NCI-H2107 (cell line): ENCODE measurements at regions not wholly inside any gene's neighbourhood (a gene's known extent, or its start where the extent isn't known, plus 50 kb on each side); places are given as distances from the start of the nearest gene placed in this dataset.
"Not testable (repeated sequence)": the region's sequence is repeated elsewhere in the genome, so short reads cannot be mapped to it uniquely, and the experiment has no call there.

ENCODE experiments used
- DNase-seq: peaks from one replicate; lab custom pipeline; 2025; lab: John Stamatoyannopoulos, UW

- DNase-seq, result no peak
These were observed 168.4 kb downstream of the ZIC4 start for GRCh38 chr3:147237991-147238390.

GRCh38 chr3:147231980-147232379 lies 174.4 kb downstream of the ZIC4 start:
- not testable (repeated sequence) for DNase-seq

DNA sequence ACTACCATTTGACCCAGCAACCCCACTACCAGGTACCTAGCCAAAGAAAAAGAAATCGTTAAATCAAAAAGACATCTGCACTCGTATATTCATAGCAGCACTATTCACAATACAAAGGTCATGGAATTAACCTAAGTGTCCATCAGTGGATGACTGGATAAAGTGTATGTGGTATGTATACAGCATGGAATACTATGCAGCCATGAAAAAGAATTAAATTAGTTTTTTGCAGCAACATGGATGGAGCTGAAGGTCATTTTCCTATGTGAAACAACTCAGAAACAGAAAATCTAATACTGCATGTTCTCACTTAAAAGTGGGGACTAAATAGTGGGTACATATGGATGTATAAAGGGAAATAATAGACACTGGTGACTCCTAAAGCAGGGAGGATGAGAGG lies 175.2 kb downstream of the ZIC4 start:
- DNase-seq, result no peak

- DNase-seq, result no peak
These were observed 184.1 kb downstream of the ZIC4 start for GRCh38 chr3:147222291-147222690.

GRCh38 chr3:147218965-147219364 lies 187.4 kb downstream of the ZIC4 start:
- no peak for DNase-seq

DNA sequence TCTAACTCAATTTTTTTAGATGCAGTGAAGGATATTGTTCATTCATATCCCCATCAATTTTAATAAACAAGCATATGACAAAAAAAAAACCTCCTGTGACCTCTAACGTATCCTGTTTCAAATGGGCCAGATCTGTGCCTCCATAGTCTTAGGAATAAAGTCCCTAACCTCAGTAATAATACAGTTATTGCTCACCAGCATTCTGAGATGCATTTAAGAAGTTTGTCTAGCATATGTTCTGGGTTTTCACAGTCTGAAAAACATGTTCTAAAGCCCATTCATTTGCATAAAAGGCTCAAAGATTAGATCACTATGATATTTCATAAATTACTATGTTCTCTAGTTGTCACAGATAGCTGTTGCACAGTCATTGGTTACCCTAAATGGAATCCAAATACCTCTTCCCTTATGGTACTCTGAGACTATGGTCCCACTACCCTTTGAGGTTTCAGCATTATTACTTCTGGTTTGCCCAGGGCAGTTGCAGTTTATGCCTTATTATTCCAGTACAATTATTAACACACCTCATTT lies 190.1 kb downstream of the ZIC4 start:
- DNase-seq, result no peak

GRCh38 chr3:147215660-147216059 lies 190.7 kb downstream of the ZIC4 start:
- DNase-seq, result no peak

- DNase-seq, result no peak
These were observed 192.7 kb downstream of the ZIC4 start for GRCh38 chr3:147213633-147214032.

DNA sequence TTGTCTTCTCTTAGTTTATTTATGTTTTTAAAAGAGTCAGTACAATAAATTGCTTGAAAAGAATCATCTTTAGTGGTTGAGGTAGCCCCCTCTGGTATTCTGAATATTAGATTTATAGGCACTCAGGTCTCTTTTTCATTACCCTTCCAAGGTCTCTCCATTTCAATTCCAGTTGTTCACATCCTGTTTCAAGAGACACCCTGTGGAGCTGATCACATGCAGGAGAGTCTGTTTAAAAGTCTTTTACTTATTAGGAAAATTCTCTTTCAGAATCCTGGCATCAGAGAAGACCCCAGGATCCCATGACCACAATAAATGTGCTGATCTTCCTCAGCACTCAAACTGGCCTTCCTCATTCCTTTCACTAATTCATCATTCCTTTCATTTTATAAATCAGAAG lies 195.7 kb downstream of the ZIC4 start:
- no peak for DNase-seq

GRCh38 chr3:147201086-147201485 lies 205.3 kb downstream of the ZIC4 start:
- no peak for DNase-seq

DNA sequence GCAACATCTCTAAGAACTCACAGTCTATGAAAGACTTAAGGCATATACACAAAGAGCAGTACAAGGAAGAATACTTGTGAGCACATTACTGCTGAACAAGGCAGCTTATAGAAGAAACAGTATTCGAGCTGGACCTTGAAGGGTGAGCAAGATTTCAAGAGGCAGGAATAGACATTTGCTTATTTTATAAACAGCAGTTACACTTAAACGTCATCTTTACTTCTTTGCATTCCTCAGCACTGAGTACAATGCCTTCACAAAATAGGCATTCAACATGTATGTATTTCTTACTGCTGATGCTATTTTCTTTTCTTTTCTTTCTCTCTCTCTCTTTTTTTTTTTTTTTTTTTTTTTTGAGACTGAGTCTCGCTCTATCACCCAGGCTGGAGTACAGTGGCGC lies 205.8 kb downstream of the ZIC4 start:
- no peak for DNase-seq

DNA sequence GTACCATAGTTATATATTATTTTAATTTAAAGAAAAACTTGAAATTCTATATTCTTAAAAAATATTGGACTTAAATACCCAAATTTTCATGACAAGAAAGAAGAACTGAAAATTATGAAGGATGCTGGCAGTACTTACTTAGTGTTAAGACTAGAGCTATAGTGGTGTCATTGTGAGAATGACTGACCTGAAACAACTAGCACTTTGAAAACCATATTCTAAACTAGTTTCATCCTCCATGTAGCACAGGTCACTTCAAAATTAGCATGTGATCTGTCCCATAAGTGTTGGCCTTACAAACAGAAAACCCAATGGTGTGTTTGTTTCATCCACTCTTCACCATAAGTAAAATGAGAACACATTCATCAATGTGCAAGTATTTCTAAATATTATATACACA lies 208.6 kb downstream of the ZIC4 start:
- DNase-seq, result no peak

- no peak for DNase-seq
These were observed 210.5 kb downstream of the ZIC4 start for GRCh38 chr3:147195887-147196286.

DNA sequence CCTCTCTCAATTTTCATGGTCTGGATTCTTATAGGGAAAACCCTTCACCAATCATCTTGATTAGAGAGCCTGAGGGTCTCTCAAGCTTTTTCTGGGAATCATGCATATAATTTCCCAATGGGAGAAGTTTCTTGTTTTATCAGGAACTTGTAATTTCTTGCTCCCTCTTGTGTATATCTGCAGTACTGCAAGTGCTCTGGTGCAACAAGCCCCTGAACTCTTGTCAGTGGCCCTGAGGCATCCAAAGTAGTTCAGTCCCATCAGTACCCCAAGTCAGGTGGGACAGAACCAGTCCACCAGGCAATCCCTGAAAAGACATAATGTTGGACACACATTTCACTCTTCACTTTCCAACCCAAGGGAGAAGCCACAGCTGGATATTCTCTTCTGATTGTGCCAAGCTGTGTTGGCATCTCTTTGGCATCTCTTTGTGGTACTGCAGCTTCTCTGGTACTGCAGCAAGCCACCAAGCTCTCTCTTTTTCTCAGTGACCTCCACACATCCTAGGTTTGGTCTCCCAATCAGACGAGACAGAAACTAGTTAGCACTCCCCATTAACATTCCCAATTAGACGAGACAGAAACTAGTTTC lies 214.5 kb downstream of the ZIC4 start:
- DNase-seq, result no peak

DNA sequence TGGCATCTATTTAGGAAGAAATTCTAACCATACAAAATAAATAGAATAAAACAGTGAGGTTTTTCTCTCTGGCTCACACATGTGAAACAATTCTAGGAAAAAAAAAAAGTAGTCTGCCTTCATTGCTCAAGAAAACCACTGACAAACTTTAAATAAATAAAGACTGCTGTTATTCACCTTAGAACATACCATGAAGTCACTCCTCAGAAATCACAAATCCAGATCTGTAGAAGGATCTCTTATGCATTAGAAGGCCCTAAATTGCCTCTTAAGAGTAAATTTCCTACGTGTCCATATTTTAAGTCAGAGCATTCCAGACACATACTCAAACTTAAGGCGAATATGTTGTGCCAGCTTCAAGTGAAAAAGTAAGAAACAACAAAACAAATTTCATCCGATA lies 217.3 kb downstream of the ZIC4 start:
- no peak for DNase-seq

DNA sequence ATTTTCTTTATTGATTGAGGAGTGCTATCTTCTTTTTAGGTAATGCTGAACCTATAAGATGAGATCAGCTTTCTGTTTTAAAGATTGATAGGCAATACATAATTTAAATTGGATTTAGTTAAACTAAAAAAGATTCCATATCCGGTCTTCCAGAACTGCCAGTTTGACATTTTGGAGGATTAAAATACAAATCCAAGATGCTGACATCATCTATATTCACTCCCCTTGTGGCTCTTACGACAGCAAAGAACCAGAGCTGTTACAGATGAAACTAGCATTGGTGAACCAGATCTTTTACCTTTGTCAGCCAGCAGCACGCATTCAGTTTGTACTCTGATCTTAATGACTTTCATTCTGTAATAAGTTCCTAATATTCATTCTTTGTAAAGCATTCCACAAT lies 218.7 kb downstream of the ZIC4 start:
- DNase-seq, result no peak

DNA sequence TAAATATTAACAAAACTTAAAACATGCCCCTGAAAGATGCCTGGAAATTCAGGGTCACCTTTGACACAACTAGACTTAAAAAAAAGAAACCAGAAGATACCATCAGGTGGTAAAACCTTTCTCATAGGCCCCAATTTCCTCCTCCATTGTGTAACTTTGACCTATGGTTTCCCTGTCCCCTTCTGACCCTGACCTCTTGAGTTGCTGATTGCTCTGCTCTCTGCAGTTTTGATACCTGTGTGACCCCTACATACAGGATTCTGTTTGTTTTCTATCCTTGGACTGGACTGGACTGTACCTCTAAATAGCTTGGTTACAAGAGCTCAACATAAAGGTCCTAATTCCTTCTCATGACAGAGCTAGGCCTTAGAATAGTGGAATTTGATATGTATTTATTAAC lies 220.6 kb downstream of the ZIC4 start:
- DNase-seq, result no peak

DNA sequence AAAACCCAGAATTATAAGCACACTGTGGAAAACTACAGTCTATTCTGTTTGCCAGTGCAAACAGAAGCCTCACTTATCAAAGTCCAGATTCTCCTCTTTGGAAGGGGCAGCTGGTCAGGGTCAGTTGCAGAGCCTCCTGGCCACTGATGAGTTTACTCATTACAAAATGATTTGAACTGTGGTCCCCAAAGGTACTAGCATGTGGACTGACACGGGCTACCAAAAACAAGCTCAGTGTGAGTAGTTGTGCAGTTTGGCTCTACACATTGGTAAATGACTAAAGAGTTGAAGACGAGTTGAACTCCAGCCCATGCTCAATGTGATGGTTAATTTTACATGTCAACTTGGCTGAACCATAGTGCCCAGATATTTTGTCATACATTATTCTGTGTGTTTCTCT lies 221.5 kb downstream of the ZIC4 start:
- DNase-seq, result no peak

GRCh38 chr3:147173257-147173656 lies 233.1 kb downstream of the ZIC4 start:
- no peak for DNase-seq

DNA sequence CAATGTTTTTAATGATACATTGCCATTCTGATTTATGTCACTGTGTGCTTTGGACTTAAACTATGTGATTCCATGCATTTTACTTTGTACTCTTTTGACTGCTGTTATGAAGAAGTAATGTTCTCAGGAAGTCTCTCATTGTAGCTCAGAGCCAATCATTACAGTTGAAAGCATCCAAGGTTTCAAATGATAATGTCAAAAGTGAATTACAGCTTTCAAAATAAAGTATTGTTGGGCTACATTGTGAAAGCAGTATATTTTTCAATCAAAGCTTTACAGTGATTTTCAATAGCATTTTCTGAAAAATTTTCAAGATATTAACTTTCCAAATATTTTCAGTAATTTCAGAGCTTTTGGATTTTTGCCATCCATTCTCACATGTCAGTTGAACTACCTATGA lies 243.6 kb downstream of the ZIC4 start:
- no peak for DNase-seq

DNA sequence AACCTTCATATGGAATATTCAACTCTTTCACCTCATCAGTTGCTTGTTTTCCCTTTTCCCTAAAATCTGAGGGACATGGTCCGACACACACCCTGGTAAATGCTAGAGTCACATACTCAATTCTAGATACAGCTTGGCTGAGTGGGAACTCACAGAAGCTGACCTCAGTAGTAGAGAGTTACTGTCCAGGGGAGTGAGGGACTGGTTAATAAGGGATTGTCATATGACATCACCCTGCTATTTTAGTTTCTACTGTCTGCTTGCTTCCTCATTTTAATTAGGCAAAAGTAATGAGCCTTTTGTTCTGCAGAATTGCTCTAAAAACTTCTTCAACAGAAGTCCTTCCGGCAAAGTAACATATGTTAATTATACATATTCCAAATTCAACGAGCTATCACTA lies 244.5 kb downstream of the ZIC4 start:
- no peak for DNase-seq

DNA sequence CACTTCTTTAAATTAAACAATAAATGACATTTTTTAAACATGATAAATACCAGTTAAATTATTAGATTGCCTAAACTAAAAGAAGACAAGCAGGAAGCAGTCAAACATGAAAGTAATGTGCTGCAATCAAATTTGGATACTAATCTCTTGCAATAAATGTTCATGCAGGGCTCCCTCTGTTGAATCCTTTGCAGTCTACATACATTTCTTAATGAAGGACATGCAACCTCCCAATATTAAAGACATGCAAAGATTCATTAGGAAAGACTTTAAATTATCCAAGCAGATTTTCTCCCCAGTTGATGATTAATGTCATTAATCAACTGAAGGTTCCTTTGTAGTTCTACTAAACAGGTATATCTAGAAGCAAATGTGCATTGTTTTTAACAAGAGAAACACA lies 245.4 kb downstream of the ZIC4 start:
- DNase-seq, result no peak

DNA sequence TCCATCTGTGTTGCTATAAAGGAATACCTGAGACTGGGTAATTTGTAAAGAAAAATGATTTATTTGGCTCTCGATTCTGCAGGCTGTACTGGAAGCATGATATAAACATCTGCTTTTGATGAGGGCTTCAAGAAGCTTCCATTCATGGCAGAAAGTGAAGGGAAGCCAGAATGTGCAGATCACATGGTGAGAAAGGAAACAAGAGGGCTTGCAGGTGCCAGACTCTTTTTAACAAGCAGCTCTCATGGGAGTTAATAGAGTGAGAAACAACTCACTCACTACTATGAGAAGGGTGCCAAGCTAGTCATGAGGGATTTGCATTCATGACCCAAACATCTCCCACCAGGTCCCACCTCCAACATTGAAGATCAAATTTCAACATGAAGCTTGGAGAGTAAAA lies 247.2 kb downstream of the ZIC4 start:
- no peak for DNase-seq

DNA sequence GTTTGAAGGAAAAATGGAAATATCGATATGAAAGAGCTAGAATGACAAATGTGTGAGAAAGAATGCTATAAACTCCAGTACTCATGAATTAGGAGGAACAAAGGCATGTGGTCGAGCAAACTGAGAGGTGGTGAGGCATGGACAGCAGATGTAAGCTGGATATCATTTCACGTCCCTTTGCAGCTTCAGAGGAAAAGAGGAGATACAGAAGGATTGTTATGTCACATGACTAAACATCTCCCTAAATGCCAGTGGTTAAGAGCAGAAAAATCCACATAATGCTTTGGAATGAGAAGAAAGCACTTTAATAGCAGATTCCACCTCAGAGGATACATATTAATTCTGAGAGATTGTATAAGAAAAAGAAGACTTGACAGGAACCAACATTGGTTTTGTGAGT lies 248.7 kb downstream of the ZIC4 start:
- no peak for DNase-seq

- not testable (repeated sequence) for DNase-seq
These were observed 251.4 kb downstream of the ZIC4 start for GRCh38 chr3:147154988-147155387.
